H1 (cell line): ENCODE measurements at regions not wholly inside any gene's neighbourhood (a gene's known extent, or its start where the extent isn't known, plus 50 kb on each side); places are given as distances from the start of the nearest gene placed in this dataset.
"Not testable (repeated sequence)": the region's sequence is repeated elsewhere in the genome, so short reads cannot be mapped to it uniquely, and the experiment has no call there.

Source experiments
- EZH2 ChIP-seq: fragments of 200-600 bp; sonication (generic); IDR thresholded peaks from 2 replicates; pipeline ENCODE4 v1.7.1; 2012; ENCODE audit warnings: low read depth, mild to moderate bottlenecking, moderate library complexity, low read length, inconsistent platforms; ENCODE audit not compliant: severe bottlenecking
- FOSL1 ChIP-seq: IDR thresholded peaks from 2 replicates; pipeline ENCODE4 v1.6.1; 2011; ENCODE audit warnings: mild to moderate bottlenecking, low read depth, low read length, moderate library complexity; ENCODE audit not compliant: insufficient read depth
- POLR2A ChIP-seq, 2 experiments: IDR thresholded peaks; 1 replicate in 1 of 2; 2 replicates in 1 of 2; pipeline ENCODE4 v1.6.1; 2011; ENCODE audit warnings: low read depth in 2 of 2, low read length in 2 of 2, mild to moderate bottlenecking in 2 of 2; ENCODE audit errors: control extremely low read depth in 1 of 2
- RFX5 ChIP-seq: IDR thresholded peaks from 2 replicates; pipeline ENCODE4 v1.6.1; 2011; ENCODE audit warnings: low read depth, low read length, improper control_type of control experiment, borderline replicate concordance
- TEAD4 ChIP-seq: IDR thresholded peaks from 2 replicates; pipeline ENCODE4 v1.6.1; 2012; ENCODE audit warnings: low read depth, low read length, inconsistent platforms, mixed read lengths
- TF ChIP-seq, protein P1 (sequence below): IDR thresholded peaks from 2 replicates; pipeline ENCODE4 v1.6.1; 2011; ENCODE audit warnings: low read length, improper control_type of control experiment
- TF ChIP-seq, protein P2 (sequence below), 3 experiments: IDR thresholded peaks; 1 replicate in 2 of 3; 2 replicates in 1 of 3; pipeline versions ENCODE4 v1.5.1 to v1.6.1; 2011; ENCODE audit warnings: low read length in 3 of 3, mild to moderate bottlenecking in 3 of 3, inconsistent platforms in 2 of 3, low read depth in 1 of 3, moderate library complexity in 1 of 3; ENCODE audit not compliant: insufficient read depth in 1 of 3; ENCODE audit errors: control extremely low read depth in 1 of 3

DNA sequence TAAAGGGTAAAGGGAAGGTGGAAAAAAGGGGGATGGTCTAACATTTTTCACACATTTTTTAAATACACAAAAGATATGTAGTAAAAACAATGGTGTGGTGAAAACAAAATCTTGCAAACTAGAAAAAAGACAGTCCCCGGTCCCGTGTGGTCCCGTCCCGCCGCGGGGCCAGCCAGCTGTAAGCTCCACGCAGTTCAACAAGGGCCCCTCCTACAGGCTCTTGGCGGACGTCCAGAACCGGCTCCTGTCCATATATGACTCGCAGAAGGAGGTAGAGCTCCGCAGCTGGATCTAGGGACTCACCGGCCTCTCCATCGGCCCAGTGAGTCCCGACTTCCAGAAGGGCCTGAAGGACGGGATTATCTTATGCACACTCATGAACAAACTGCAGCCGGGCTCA lies 455.1 kb downstream of the TUBA3C start:
- TF ChIP-seq FOSL1; POLR2A (IDR thresholded peaks at IDR 0.05; ENCODE audit: control extremely low read depth in 1 of 2, low read depth in 2 of 2, low read length in 2 of 2); EZH2; TEAD4; RFX5: not testable (repeated sequence)
- TF ChIP-seq, protein P1, sequence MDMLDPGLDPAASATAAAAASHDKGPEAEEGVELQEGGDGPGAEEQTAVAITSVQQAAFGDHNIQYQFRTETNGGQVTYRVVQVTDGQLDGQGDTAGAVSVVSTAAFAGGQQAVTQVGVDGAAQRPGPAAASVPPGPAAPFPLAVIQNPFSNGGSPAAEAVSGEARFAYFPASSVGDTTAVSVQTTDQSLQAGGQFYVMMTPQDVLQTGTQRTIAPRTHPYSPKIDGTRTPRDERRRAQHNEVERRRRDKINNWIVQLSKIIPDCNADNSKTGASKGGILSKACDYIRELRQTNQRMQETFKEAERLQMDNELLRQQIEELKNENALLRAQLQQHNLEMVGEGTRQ = not testable (repeated sequence)
- TF ChIP-seq, protein P2, sequence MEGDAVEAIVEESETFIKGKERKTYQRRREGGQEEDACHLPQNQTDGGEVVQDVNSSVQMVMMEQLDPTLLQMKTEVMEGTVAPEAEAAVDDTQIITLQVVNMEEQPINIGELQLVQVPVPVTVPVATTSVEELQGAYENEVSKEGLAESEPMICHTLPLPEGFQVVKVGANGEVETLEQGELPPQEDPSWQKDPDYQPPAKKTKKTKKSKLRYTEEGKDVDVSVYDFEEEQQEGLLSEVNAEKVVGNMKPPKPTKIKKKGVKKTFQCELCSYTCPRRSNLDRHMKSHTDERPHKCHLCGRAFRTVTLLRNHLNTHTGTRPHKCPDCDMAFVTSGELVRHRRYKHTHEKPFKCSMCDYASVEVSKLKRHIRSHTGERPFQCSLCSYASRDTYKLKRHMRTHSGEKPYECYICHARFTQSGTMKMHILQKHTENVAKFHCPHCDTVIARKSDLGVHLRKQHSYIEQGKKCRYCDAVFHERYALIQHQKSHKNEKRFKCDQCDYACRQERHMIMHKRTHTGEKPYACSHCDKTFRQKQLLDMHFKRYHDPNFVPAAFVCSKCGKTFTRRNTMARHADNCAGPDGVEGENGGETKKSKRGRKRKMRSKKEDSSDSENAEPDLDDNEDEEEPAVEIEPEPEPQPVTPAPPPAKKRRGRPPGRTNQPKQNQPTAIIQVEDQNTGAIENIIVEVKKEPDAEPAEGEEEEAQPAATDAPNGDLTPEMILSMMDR (IDR thresholded peaks at IDR 0.05; ENCODE audit: control extremely low read depth in 1 of 3, insufficient read depth in 1 of 3, low read depth in 1 of 3, low read length in 3 of 3) = not testable (repeated sequence)
